ENCODE measurements at regions not wholly inside any gene's neighbourhood (a gene's known extent, or its start where the extent isn't known, plus 50 kb on each side); places are given as distances from the start of the nearest gene placed in this dataset.

DNA sequence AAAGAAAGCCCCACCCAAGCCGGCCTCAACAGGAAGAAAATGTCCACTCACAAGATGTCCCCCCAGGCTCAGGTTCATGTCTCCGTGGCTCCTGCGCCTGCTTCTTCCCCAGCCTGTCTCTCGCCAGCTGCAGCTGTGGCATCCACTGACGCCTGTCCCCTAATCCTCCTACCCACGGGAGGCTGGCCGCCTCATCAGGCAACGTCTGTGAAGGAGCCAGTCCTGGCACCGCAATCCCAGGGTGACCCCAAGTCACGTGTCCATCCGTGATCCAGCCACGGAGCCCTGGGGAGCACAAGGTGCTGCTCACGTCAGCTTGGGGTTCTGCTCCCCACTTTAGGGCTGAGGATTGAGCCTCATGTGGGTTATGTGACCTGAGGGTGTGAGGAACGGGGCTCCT, 640.3 kb downstream of the CDH26 start:
- TF ChIP-seq, protein P1, sequence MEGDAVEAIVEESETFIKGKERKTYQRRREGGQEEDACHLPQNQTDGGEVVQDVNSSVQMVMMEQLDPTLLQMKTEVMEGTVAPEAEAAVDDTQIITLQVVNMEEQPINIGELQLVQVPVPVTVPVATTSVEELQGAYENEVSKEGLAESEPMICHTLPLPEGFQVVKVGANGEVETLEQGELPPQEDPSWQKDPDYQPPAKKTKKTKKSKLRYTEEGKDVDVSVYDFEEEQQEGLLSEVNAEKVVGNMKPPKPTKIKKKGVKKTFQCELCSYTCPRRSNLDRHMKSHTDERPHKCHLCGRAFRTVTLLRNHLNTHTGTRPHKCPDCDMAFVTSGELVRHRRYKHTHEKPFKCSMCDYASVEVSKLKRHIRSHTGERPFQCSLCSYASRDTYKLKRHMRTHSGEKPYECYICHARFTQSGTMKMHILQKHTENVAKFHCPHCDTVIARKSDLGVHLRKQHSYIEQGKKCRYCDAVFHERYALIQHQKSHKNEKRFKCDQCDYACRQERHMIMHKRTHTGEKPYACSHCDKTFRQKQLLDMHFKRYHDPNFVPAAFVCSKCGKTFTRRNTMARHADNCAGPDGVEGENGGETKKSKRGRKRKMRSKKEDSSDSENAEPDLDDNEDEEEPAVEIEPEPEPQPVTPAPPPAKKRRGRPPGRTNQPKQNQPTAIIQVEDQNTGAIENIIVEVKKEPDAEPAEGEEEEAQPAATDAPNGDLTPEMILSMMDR (conservative IDR thresholded peaks at IDR 0.05), result no peak
- no peak for TF ChIP-seq ZFX (IDR thresholded peaks at IDR 0.05)
